Sigmoid colon (tissue), 6 donors: ENCODE measurements at regions not wholly inside any gene's neighbourhood (a gene's known extent, or its start where the extent isn't known, plus 50 kb on each side); places are given as distances from the start of the nearest gene placed in this dataset.

Experiments used
- DNase-seq: peaks from one replicate; pipeline ENCODE4 v3.0.0-alpha.2; 2019
- H3K27ac ChIP-seq, 4 donors: fragments of 200-600 bp; sonication (generic); one replicate each; pipeline ENCODE4 v1.5.1; 2016 to 2019; ENCODE audit warnings: mild to moderate bottlenecking in 1 of 4
- H3K27me3 ChIP-seq, 3 donors: fragments of 200-600 bp; sonication (generic); one replicate each; pipeline ENCODE4 v1.5.1; 2019; ENCODE audit warnings: mild to moderate bottlenecking in 1 of 3
- H3K36me3 ChIP-seq, 4 donors: fragments of 200-600 bp; sonication (generic); one replicate each; pipeline ENCODE4 v1.5.1; 2016 to 2019
- H3K4me1 ChIP-seq, 4 donors: fragments of 200-600 bp; sonication (generic); one replicate each; pipeline ENCODE4 v1.5.1; 2017 to 2019
- H3K4me3 ChIP-seq, 4 donors: fragments of 200-600 bp; sonication (generic); one replicate each; pipeline ENCODE4 v1.5.1; 2017 to 2019; ENCODE audit warnings: mild to moderate bottlenecking in 2 of 4, moderate library complexity in 1 of 4
- H3K9me3 ChIP-seq, 4 donors: fragments of 200-600 bp in 3 of 4; sonication (generic) in 3 of 4; one replicate each; pipeline versions ENCODE4 v1.5.1 to v1.6.1; 2013 to 2019
- CTCF ChIP-seq, 4 experiments: fragments of 450-650 bp in 3 of 4; fragments of 200-600 bp in 1 of 4; IDR thresholded peaks; one replicate each; pipeline ENCODE4 v1.5.1; 2016 to 2019; ENCODE audit warnings: antibody characterized with exemption in 4 of 4, mild to moderate bottlenecking in 3 of 4, moderate library complexity in 2 of 4
- EP300 ChIP-seq, 4 donors: sonication (generic); formaldehyde crosslinking; IDR thresholded peaks; one replicate each; pipeline ENCODE4 v1.6.1; 2017; ENCODE audit warnings: antibody characterized with exemption in 4 of 4
- POLR2A ChIP-seq, 2 donors: fragments of 450-650 bp; IDR thresholded peaks; one replicate each; pipeline ENCODE4 v1.6.1; 2016; ENCODE audit warnings: antibody characterized with exemption in 2 of 2, mild to moderate bottlenecking in 2 of 2, moderate library complexity in 2 of 2
- POLR2AphosphoS5 ChIP-seq, 4 donors: sonication (generic); formaldehyde crosslinking; IDR thresholded peaks; one replicate each; pipeline ENCODE4 v1.6.1; 2017; ENCODE audit warnings: antibody characterized with exemption in 4 of 4
- WGBS, 2 donors: extraction: QIAGEN DNeasy Blood & Tissue Kit; methylation state at CpG; one replicate each; pipeline ENCODE4 v1.1.7; 2013; 5-methylcytosine and 5-hydroxymethylcytosine counted together
- intact Hi-C: fragments of 100-400 bp; cut with DNase I; formaldehyde crosslinking; loops from one replicate; pipeline ENCODE4 v1.15.1; 2023
- donor health status: healthy with polysubstance abuse.
- donor health status: healthy.

GRCh38 chr19:30719189-30719998, 347.2 kb downstream of the ZNF536 start:
- H3K27me3 ChIP-seq = no peaks in the 10 kb centered on the region
- peaks cover 0 to 19% (median 16%) of the 10 kb centered on the region in 4 donors for H3K4me1 ChIP-seq
- no peaks in the 10 kb centered on the region for H3K36me3 ChIP-seq
- H3K27ac ChIP-seq = peak overlapping the region; percentile 82 to 93 (median 87)
- peak overlapping the region; percentile 47 to 74 (median 62) for H3K4me3 ChIP-seq
- no peaks in the 10 kb centered on the region for H3K9me3 ChIP-seq
- TF ChIP-seq CTCF (IDR thresholded peaks at IDR 0.05) = no peak
- TF ChIP-seq POLR2AphosphoS5 (IDR thresholded peaks at IDR 0.05) = peak in 2 of 4 donors; percentile 44 to 46
- WGBS, 2 donors = 1 to 2% methylated on average over 54 of the region's 54 CpGs
- peak; percentile 85 for DNase-seq
- intact Hi-C loops = loop anchor here (5.0 kb wide), 1 partner anchor 37 kb away; no protein-coding TSS in a partner anchor

- Histone ChIP-seq H3K27ac (peak overlapping the region; percentile 82 to 93 (median 87)), H3K4me1 (peaks cover 0 to 19% (median 16%) of the 10 kb centered on the region in 4 donors), H3K9me3 (no peaks in the 10 kb centered on the region), H3K4me3 (peak overlapping the region; percentile 47 to 74 (median 62)), H3K36me3 (no peaks in the 10 kb centered on the region), H3K27me3 (no peaks in the 10 kb centered on the region)
- WGBS, 2 donors = 11 to 50% methylated on average over 4 of the region's 4 CpGs
- TF ChIP-seq CTCF (IDR thresholded peaks at IDR 0.05) (no peak), POLR2A (IDR thresholded peaks at IDR 0.05) (no peak), POLR2AphosphoS5 (IDR thresholded peaks at IDR 0.05) (no peak), EP300 (IDR thresholded peaks at IDR 0.05) (no peak)
- intact Hi-C loops = loop anchor here (5.0 kb wide), 1 partner anchor 36 kb away; no protein-coding TSS in a partner anchor
- DNase-seq = no peak
Observed at GRCh38 chr19:30718707-30719106, 346.5 kb downstream of the ZNF536 start.

- Histone ChIP-seq H3K27ac (no peak overlapping the region), H3K4me3 (no peak overlapping the region), H3K36me3 (no peaks in the 10 kb centered on the region), H3K9me3 (no peaks in the 10 kb centered on the region), H3K27me3 (no peaks in the 10 kb centered on the region), H3K4me1 (peaks cover 0 to 19% (median 16%) of the 10 kb centered on the region in 4 donors)
- DNase-seq = no peak
- intact Hi-C loops = loop anchor here (5.0 kb wide), 1 partner anchor 36 kb away; no protein-coding TSS in a partner anchor
- WGBS, 2 donors = 51 to 80% methylated on average over 2 of the region's 2 CpGs
- no peak for TF ChIP-seq POLR2AphosphoS5 (IDR thresholded peaks at IDR 0.05)
- no peak for TF ChIP-seq POLR2A (IDR thresholded peaks at IDR 0.05)
- TF ChIP-seq EP300 (IDR thresholded peaks at IDR 0.05) = no peak
- no peak for TF ChIP-seq CTCF (IDR thresholded peaks at IDR 0.05)
Observed at GRCh38 chr19:30718014-30718413, 345.8 kb downstream of the ZNF536 start.

GRCh38 chr19:30717381-30717780, 345.2 kb downstream of the ZNF536 start:
- no peak for DNase-seq
- Histone ChIP-seq H3K4me1 (peaks cover 0 to 19% (median 17%) of the 10 kb centered on the region in 4 donors), H3K27me3 (no peaks in the 10 kb centered on the region), H3K36me3 (no peaks in the 10 kb centered on the region), H3K9me3 (no peaks in the 10 kb centered on the region), H3K4me3 (no peak overlapping the region), H3K27ac (no peak overlapping the region)
- 86 to 89% methylated on average over 5 of the region's 5 CpGs for WGBS, 2 donors
- TF ChIP-seq EP300 (IDR thresholded peaks at IDR 0.05) = no peak
- no peak for TF ChIP-seq POLR2AphosphoS5 (IDR thresholded peaks at IDR 0.05)
- no peak for TF ChIP-seq POLR2A (IDR thresholded peaks at IDR 0.05)
- TF ChIP-seq CTCF (IDR thresholded peaks at IDR 0.05) = no peak
- intact Hi-C loops = loop anchor here (5.0 kb wide), 1 partner anchor 35 kb away; no protein-coding TSS in a partner anchor
